Lower lobe of right lung (tissue), 2 donors: ENCODE measurements at regions not wholly inside any gene's neighbourhood (a gene's known extent, or its start where the extent isn't known, plus 50 kb on each side); places are given as distances from the start of the nearest gene placed in this dataset.

ENCODE experiments used
- ATAC-seq, 2 donors: fragments of 200-7000 bp; cut with Tn5 transposase; one replicate each; pipeline ENCODE4 v1.9.1; 2020 to 2022; ENCODE audit warnings: mild to moderate bottlenecking in 2 of 2, moderate library complexity in 2 of 2
- DNase-seq: peaks from one replicate; pipeline ENCODE4 v3.0.0-alpha.2; 2020
- H3K27ac ChIP-seq: fragments of 200-600 bp; one replicate; pipeline ENCODE4 v1.8.0; 2022
- H3K27me3 ChIP-seq: fragments of 200-600 bp; one replicate; pipeline ENCODE4 v1.8.0; 2022; ENCODE audit warnings: low read depth
- H3K36me3 ChIP-seq: fragments of 200-600 bp; one replicate; pipeline ENCODE4 v1.8.0; 2022; ENCODE audit warnings: mild to moderate bottlenecking
- H3K4me1 ChIP-seq: fragments of 200-600 bp; one replicate; pipeline ENCODE4 v1.8.0; 2022
- H3K4me3 ChIP-seq: fragments of 200-600 bp; one replicate; pipeline ENCODE4 v1.8.0; 2022; ENCODE audit warnings: mild to moderate bottlenecking
- H3K9me3 ChIP-seq: fragments of 200-600 bp; one replicate; pipeline ENCODE4 v1.8.0; 2022
- CTCF ChIP-seq: fragments of 200-600 bp; IDR thresholded peaks from one replicate; pipeline ENCODE4 v1.8.0; 2022; ENCODE audit warnings: antibody characterized with exemption, mild to moderate bottlenecking
- intact Hi-C: fragments of 100-400 bp; cut with DNase I; formaldehyde crosslinking; loops from one replicate; pipeline ENCODE4 v1.11.0; 2022
- donor health status: DM: no; HTN: yes; CAD: no; lungs with severe emphysema.

- intact Hi-C loops = no loop called here
- no peaks in the 10 kb centered on the region for H3K9me3 ChIP-seq
- DNase-seq = no peak
- no peak overlapping the region for H3K4me3 ChIP-seq
- H3K27me3 ChIP-seq = no peaks in the 10 kb centered on the region
- no peak for TF ChIP-seq CTCF
- no peaks in the 10 kb centered on the region for H3K4me1 ChIP-seq
- no peak for ATAC-seq
- no peaks in the 10 kb centered on the region for H3K36me3 ChIP-seq
- H3K27ac ChIP-seq = no peak overlapping the region
Observed at GRCh38 chr21:32900814-32901213, 124.9 kb upstream of the OLIG2 start.

GRCh38 chr21:32907521-32907920 is 118.2 kb upstream of the OLIG2 start:
- TF ChIP-seq CTCF = no peak
- no peak for DNase-seq
- ATAC-seq = no peak
- no peak overlapping the region for H3K4me3 ChIP-seq
- H3K27me3 ChIP-seq = no peaks in the 10 kb centered on the region
- H3K9me3 ChIP-seq = no peaks in the 10 kb centered on the region
- no peak overlapping the region for H3K27ac ChIP-seq
- intact Hi-C loops = no loop called here
- H3K36me3 ChIP-seq = no peaks in the 10 kb centered on the region
- H3K4me1 ChIP-seq = no peaks in the 10 kb centered on the region

- ATAC-seq (no peak), DNase-seq (no peak)
Observed at GRCh38 chr21:32908534-32908933, 117.2 kb upstream of the OLIG2 start.

GRCh38 chr21:32909393-32909792 is 116.3 kb upstream of the OLIG2 start:
- no peak overlapping the region for H3K27ac ChIP-seq
- no peak for DNase-seq
- H3K9me3 ChIP-seq = no peaks in the 10 kb centered on the region
- no peak for ATAC-seq
- intact Hi-C loops = no loop called here
- no peak for TF ChIP-seq CTCF
- H3K4me1 ChIP-seq = no peaks in the 10 kb centered on the region
- H3K27me3 ChIP-seq = no peaks in the 10 kb centered on the region
- no peak overlapping the region for H3K4me3 ChIP-seq
- H3K36me3 ChIP-seq = no peaks in the 10 kb centered on the region

More at GRCh38 chr21:32908534-32908933, 117.2 kb upstream of the OLIG2 start:
- H3K27me3 ChIP-seq = no peaks in the 10 kb centered on the region
- H3K27ac ChIP-seq = no peak overlapping the region
- intact Hi-C loops = no loop called here
- no peaks in the 10 kb centered on the region for H3K36me3 ChIP-seq
- no peak for TF ChIP-seq CTCF
- no peaks in the 10 kb centered on the region for H3K9me3 ChIP-seq
- H3K4me1 ChIP-seq = no peaks in the 10 kb centered on the region
- no peak overlapping the region for H3K4me3 ChIP-seq

- Histone ChIP-seq H3K4me3 (no peak overlapping the region), H3K27me3 (no peaks in the 10 kb centered on the region), H3K27ac (no peak overlapping the region), H3K36me3 (no peaks in the 10 kb centered on the region), H3K9me3 (no peaks in the 10 kb centered on the region), H3K4me1 (no peaks in the 10 kb centered on the region)
- intact Hi-C loops = no loop called here
- no peak for TF ChIP-seq CTCF
- ATAC-seq (no peak), DNase-seq (no peak)
Observed at GRCh38 chr21:32914424-32915039, 111.2 kb upstream of the OLIG2 start.
